MM.1S (cell line): ENCODE measurements at regions not wholly inside any gene's neighbourhood (a gene's known extent, or its start where the extent isn't known, plus 50 kb on each side); places are given as distances from the start of the nearest gene placed in this dataset.

Experiments
- DNase-seq: peaks from one replicate; pipeline ENCODE4 v3.0.0-alpha.2; 2015
- H2AFZ ChIP-seq: fragments of 300-600 bp; sonication (generic); 2 replicates; pipeline ENCODE4 v1.6.0; 2016; ENCODE audit warnings: antibody characterized with exemption, low read length
- H3F3A ChIP-seq: fragments of 300-600 bp; sonication (generic); 2 replicates; pipeline ENCODE4 v1.6.1; 2016; ENCODE audit warnings: mild to moderate bottlenecking, antibody characterized with exemption, low read length, moderate library complexity, mixed read lengths; ENCODE audit not compliant: insufficient read depth
- H3K27ac ChIP-seq: fragments of 300-600 bp; sonication (generic); 2 replicates; pipeline ENCODE4 v1.5.1; 2016; ENCODE audit warnings: mild to moderate bottlenecking, low read length
- H3K27me3 ChIP-seq: fragments of 300-600 bp; sonication (generic); replicated peaks from 2 replicates; pipeline ENCODE4 v1.6.0; 2016; ENCODE audit warnings: low read length; ENCODE audit not compliant: insufficient read depth
- H3K36me3 ChIP-seq: fragments of 300-600 bp; sonication (generic); replicated peaks from 2 replicates; pipeline ENCODE4 v1.6.1; 2016; ENCODE audit warnings: mild to moderate bottlenecking, low read length, mixed read lengths; ENCODE audit not compliant: insufficient read depth
- H3K4me1 ChIP-seq: fragments of 300-600 bp; sonication (generic); 2 replicates; pipeline ENCODE4 v1.6.1; 2016; ENCODE audit warnings: low read length, mixed read lengths
- H3K4me2 ChIP-seq: fragments of 300-600 bp; sonication (generic); 2 replicates; pipeline ENCODE4 v1.6.0; 2016; ENCODE audit warnings: low read depth, low read length
- H3K4me3 ChIP-seq: fragments of 300-600 bp; sonication (generic); 2 replicates; pipeline ENCODE4 v1.5.1; 2016; ENCODE audit warnings: low read length, mixed read lengths
- H3K79me2 ChIP-seq: fragments of 300-600 bp; sonication (generic); 2 replicates; pipeline ENCODE4 v1.6.1; 2016; ENCODE audit warnings: mixed run types, low read length, mixed read lengths
- H3K9ac ChIP-seq: fragments of 300-600 bp; sonication (generic); 2 replicates; pipeline ENCODE4 v1.6.1; 2016; ENCODE audit warnings: low read length, mixed read lengths
- H3K9me2 ChIP-seq: fragments of 300-600 bp; sonication (generic); replicated peaks from 2 replicates; pipeline ENCODE4 v1.6.1; 2016; ENCODE audit warnings: mild to moderate bottlenecking, low read length, mixed read lengths; ENCODE audit not compliant: insufficient read depth
- H3K9me3 ChIP-seq: fragments of 300-600 bp; sonication (generic); replicated peaks from 2 replicates; pipeline ENCODE4 v1.6.1; 2016; ENCODE audit warnings: mild to moderate bottlenecking, low read length, mixed read lengths; ENCODE audit not compliant: insufficient read depth
- H4K20me1 ChIP-seq: fragments of 300-600 bp; sonication (generic); 2 replicates; pipeline ENCODE4 v1.6.1; 2016; ENCODE audit warnings: mild to moderate bottlenecking, low read length, moderate library complexity, mixed read lengths; ENCODE audit not compliant: insufficient read depth
- CTCF ChIP-seq: fragments of 300-600 bp; sonication (generic); IDR thresholded peaks from 2 replicates; pipeline ENCODE4 v1.5.1; 2016; ENCODE audit warnings: antibody characterized with exemption, low read length, mixed read lengths
- EZH2 ChIP-seq: fragments of 300-600 bp; sonication (generic); optimal IDR thresholded peaks from 2 replicates; pipeline ENCODE3; 2017; ENCODE audit warnings: low read depth, mild to moderate bottlenecking, antibody characterized with exemption, low read length, mixed read lengths
- EZH2phosphoT487 ChIP-seq: fragments of 300-600 bp; sonication (generic); IDR thresholded peaks from 2 replicates; pipeline ENCODE4 v1.6.1; 2018; ENCODE audit warnings: antibody characterized with exemption, low read length

GRCh38 chr20:43363506-43363905 lies 94.2 kb upstream of the SRSF6 start:
- TF ChIP-seq EZH2phosphoT487, result no peak
- no peak for TF ChIP-seq CTCF
- no peak for TF ChIP-seq EZH2
- no peaks in the 10 kb centered on the region for H3K9me3 ChIP-seq
- no peaks in the 10 kb centered on the region for H4K20me1 ChIP-seq
- H3K4me2 ChIP-seq, result no peak overlapping the region
- H3K27me3 ChIP-seq, result no peaks in the 10 kb centered on the region
- no peak for DNase-seq
- H3K4me3 ChIP-seq, result no peak overlapping the region
- no peaks in the 10 kb centered on the region for H3K36me3 ChIP-seq
- no peaks in the 10 kb centered on the region for H3K79me2 ChIP-seq
- H3K4me1 ChIP-seq, result no peaks in the 10 kb centered on the region
- no peak overlapping the region for H3K9ac ChIP-seq
- no peaks in the 10 kb centered on the region for H3K9me2 ChIP-seq
- H2AFZ ChIP-seq, result no peak overlapping the region
- H3F3A ChIP-seq, result no peaks in the 10 kb centered on the region
- no peak overlapping the region for H3K27ac ChIP-seq

GRCh38 chr20:43361526-43361925 lies 96.2 kb upstream of the SRSF6 start:
- no peaks in the 10 kb centered on the region for H4K20me1 ChIP-seq
- no peaks in the 10 kb centered on the region for H3K27me3 ChIP-seq
- H3K9ac ChIP-seq, result no peak overlapping the region
- H3K4me2 ChIP-seq, result no peak overlapping the region
- H2AFZ ChIP-seq, result no peak overlapping the region
- no peaks in the 10 kb centered on the region for H3K36me3 ChIP-seq
- no peaks in the 10 kb centered on the region for H3K9me3 ChIP-seq
- H3F3A ChIP-seq, result no peaks in the 10 kb centered on the region
- H3K4me1 ChIP-seq, result no peaks in the 10 kb centered on the region
- no peak for DNase-seq
- H3K4me3 ChIP-seq, result no peak overlapping the region
- H3K79me2 ChIP-seq, result no peaks in the 10 kb centered on the region
- no peaks in the 10 kb centered on the region for H3K9me2 ChIP-seq
- no peak overlapping the region for H3K27ac ChIP-seq
- TF ChIP-seq EZH2phosphoT487, result no peak
- TF ChIP-seq CTCF, result no peak
- no peak for TF ChIP-seq EZH2

- Histone ChIP-seq H3K36me3 (no peaks in the 10 kb centered on the region), H3K79me2 (no peaks in the 10 kb centered on the region), H3F3A (no peaks in the 10 kb centered on the region), H4K20me1 (no peaks in the 10 kb centered on the region), H2AFZ (no peak overlapping the region), H3K4me1 (no peaks in the 10 kb centered on the region), H3K9me2 (no peaks in the 10 kb centered on the region), H3K9ac (no peak overlapping the region), H3K27ac (no peak overlapping the region), H3K27me3 (no peaks in the 10 kb centered on the region), H3K9me3 (no peaks in the 10 kb centered on the region), H3K4me3 (no peak overlapping the region), H3K4me2 (no peak overlapping the region)
- DNase-seq, result no peak
- TF ChIP-seq EZH2, result no peak
- no peak for TF ChIP-seq EZH2phosphoT487
- no peak for TF ChIP-seq CTCF
Measured at GRCh38 chr20:43360016-43360415, 97.7 kb upstream of the SRSF6 start.
